ENCODE measurements at regions not wholly inside any gene's neighbourhood (a gene's known extent, or its start where the extent isn't known, plus 50 kb on each side); places are given as distances from the start of the nearest gene placed in this dataset.
"Not testable (repeated sequence)": the region's sequence is repeated elsewhere in the genome, so short reads cannot be mapped to it uniquely, and the experiment has no call there.

- TF ChIP-seq, protein P1, sequence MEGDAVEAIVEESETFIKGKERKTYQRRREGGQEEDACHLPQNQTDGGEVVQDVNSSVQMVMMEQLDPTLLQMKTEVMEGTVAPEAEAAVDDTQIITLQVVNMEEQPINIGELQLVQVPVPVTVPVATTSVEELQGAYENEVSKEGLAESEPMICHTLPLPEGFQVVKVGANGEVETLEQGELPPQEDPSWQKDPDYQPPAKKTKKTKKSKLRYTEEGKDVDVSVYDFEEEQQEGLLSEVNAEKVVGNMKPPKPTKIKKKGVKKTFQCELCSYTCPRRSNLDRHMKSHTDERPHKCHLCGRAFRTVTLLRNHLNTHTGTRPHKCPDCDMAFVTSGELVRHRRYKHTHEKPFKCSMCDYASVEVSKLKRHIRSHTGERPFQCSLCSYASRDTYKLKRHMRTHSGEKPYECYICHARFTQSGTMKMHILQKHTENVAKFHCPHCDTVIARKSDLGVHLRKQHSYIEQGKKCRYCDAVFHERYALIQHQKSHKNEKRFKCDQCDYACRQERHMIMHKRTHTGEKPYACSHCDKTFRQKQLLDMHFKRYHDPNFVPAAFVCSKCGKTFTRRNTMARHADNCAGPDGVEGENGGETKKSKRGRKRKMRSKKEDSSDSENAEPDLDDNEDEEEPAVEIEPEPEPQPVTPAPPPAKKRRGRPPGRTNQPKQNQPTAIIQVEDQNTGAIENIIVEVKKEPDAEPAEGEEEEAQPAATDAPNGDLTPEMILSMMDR (IDR thresholded peaks at IDR 0.05; ENCODE audit: low read depth, low read length, poor library complexity, severe bottlenecking): not testable (repeated sequence)
- not testable (repeated sequence) for TF ChIP-seq EZH2phosphoT487 (IDR thresholded peaks at IDR 0.05; ENCODE audit: borderline replicate concordance, low read length)
Measured at GRCh38 chr3:195958736-195959135, 50.4 kb upstream of the TNK2 start.
